DND-41 (cell line): ENCODE measurements at regions not wholly inside any gene's neighbourhood (a gene's known extent, or its start where the extent isn't known, plus 50 kb on each side); places are given as distances from the start of the nearest gene placed in this dataset.

Experiments used
- ATAC-seq: fragments of 200-7000 bp; cut with Tn5 transposase; 3 replicates; pipeline ENCODE4 v1.9.1; 2021; ENCODE audit warnings: low read depth; ENCODE audit not compliant: insufficient read depth
- DNase-seq: peaks from one replicate; pipeline ENCODE4 v3.0.0-alpha.2; 2020
- H2AFZ ChIP-seq: 2 replicates; pipeline ENCODE4 v1.6.0; 2012; ENCODE audit warnings: low read depth, low read length
- H3K27ac ChIP-seq: 2 replicates; pipeline ENCODE4 v1.5.1; 2012; ENCODE audit warnings: low read length, inconsistent platforms
- H3K27me3 ChIP-seq: fragments of 200-600 bp; sonication (generic); 2 replicates; pipeline ENCODE4 v1.6.0; 2012; ENCODE audit warnings: low read length, mild to moderate bottlenecking, inconsistent platforms; ENCODE audit not compliant: insufficient read depth, poor library complexity
- H3K36me3 ChIP-seq: 2 replicates; pipeline ENCODE4 v1.5.1; 2012; ENCODE audit warnings: low read length, inconsistent platforms; ENCODE audit not compliant: insufficient read depth
- H3K4me1 ChIP-seq: 2 replicates; pipeline ENCODE4 v1.5.1; 2012; ENCODE audit warnings: mild to moderate bottlenecking, low read length; ENCODE audit not compliant: insufficient read depth
- H3K4me2 ChIP-seq: 2 replicates; pipeline ENCODE4 v1.6.0; 2012; ENCODE audit warnings: mild to moderate bottlenecking, moderate library complexity, low read length, inconsistent platforms; ENCODE audit not compliant: insufficient read depth
- H3K4me3 ChIP-seq, 2 experiments: fragments of 200-600 bp in 1 of 2; shearing (Covaris generic) in 1 of 2; 2 replicates each; pipeline ENCODE4 v1.5.1; 2012 to 2016; ENCODE audit warnings: inconsistent platforms in 2 of 2, low read length in 2 of 2, mild to moderate bottlenecking in 2 of 2, low read depth in 1 of 2, moderate library complexity in 1 of 2
- H3K79me2 ChIP-seq: 2 replicates; pipeline ENCODE4 v1.6.0; 2012; ENCODE audit warnings: low read length, inconsistent platforms; ENCODE audit not compliant: insufficient read depth
- H3K9ac ChIP-seq: 2 replicates; pipeline ENCODE4 v1.6.0; 2012; ENCODE audit warnings: low read depth, mild to moderate bottlenecking, inconsistent platforms, low read length, moderate library complexity
- H3K9me3 ChIP-seq: 2 replicates; pipeline ENCODE4 v1.5.1; 2012; ENCODE audit warnings: low read length, moderate library complexity, mild to moderate bottlenecking, inconsistent platforms; ENCODE audit not compliant: insufficient read depth, severe bottlenecking
- H4K20me1 ChIP-seq: 2 replicates; pipeline ENCODE4 v1.6.0; 2012; ENCODE audit warnings: low read length; ENCODE audit not compliant: insufficient read depth
- EZH2 ChIP-seq: IDR thresholded peaks from 3 replicates; pipeline ENCODE4 v1.6.1; 2012; ENCODE audit warnings: borderline replicate concordance, low read depth, mild to moderate bottlenecking, moderate library complexity, low read length, inconsistent platforms; ENCODE audit not compliant: severe bottlenecking
- TF ChIP-seq, protein P1 (sequence below): IDR thresholded peaks from 2 replicates; pipeline ENCODE4 v1.5.1; 2012; ENCODE audit warnings: borderline replicate concordance, low read length, moderate library complexity, mild to moderate bottlenecking; ENCODE audit not compliant: poor library complexity, severe bottlenecking; ENCODE audit errors: extremely low read depth

DNA sequence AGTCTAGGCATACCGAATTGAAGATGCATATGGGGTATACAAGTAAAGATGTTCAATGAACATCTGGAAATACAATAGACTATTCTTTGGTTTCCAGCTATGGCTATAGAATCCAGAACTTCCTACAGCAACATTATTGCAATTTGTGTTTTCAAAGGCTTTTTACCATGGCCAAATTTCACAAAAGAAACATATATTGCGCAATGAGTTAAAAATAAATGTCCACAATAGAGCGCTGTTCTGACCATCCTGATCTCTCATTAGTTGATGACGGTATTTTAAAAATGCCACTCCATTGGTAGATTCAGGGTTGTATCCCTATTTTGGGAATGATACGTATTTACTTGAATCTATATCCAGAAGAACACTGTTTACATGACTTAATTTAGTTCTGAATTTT, 139.2 kb downstream of the LINC00632 start:
- H3K27ac ChIP-seq: no peak overlapping the region
- no peaks in the 10 kb centered on the region for H3K9me3 ChIP-seq
- no peaks in the 10 kb centered on the region for H4K20me1 ChIP-seq
- no peak for DNase-seq
- H2AFZ ChIP-seq: no peak overlapping the region
- ATAC-seq: no peak
- no peaks in the 10 kb centered on the region for H3K4me1 ChIP-seq
- H3K27me3 ChIP-seq: no peaks in the 10 kb centered on the region
- H3K9ac ChIP-seq: no peak overlapping the region
- no peaks in the 10 kb centered on the region for H3K36me3 ChIP-seq
- TF ChIP-seq, protein P1, sequence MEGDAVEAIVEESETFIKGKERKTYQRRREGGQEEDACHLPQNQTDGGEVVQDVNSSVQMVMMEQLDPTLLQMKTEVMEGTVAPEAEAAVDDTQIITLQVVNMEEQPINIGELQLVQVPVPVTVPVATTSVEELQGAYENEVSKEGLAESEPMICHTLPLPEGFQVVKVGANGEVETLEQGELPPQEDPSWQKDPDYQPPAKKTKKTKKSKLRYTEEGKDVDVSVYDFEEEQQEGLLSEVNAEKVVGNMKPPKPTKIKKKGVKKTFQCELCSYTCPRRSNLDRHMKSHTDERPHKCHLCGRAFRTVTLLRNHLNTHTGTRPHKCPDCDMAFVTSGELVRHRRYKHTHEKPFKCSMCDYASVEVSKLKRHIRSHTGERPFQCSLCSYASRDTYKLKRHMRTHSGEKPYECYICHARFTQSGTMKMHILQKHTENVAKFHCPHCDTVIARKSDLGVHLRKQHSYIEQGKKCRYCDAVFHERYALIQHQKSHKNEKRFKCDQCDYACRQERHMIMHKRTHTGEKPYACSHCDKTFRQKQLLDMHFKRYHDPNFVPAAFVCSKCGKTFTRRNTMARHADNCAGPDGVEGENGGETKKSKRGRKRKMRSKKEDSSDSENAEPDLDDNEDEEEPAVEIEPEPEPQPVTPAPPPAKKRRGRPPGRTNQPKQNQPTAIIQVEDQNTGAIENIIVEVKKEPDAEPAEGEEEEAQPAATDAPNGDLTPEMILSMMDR: no peak
- TF ChIP-seq EZH2: no peak
- H3K4me2 ChIP-seq: no peak overlapping the region
- H3K4me3 ChIP-seq: no peak overlapping the region
- H3K79me2 ChIP-seq: no peaks in the 10 kb centered on the region

DNA sequence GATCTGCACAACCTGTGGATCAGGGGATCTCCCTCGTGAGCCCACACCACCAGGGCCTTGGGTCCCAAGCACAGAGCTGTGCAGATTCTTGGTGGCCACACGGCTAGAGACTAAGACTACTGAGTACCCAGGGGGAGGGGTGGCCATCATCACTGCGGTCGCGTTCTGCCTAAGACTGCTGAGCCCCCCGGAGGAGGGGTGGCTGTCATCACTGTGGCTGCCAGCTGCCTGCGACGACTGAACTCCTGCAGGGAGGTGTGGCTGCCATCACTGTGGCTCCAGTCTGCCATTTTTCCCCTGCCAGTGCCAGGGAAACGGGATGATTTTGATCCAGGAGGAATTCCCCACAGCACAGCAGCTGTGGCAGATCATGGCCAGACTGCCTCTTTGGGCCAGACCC, 141.7 kb upstream of the SPANXB1 start:
- no peaks in the 10 kb centered on the region for H3K27me3 ChIP-seq
- no peak overlapping the region for H3K4me2 ChIP-seq
- no peak overlapping the region for H2AFZ ChIP-seq
- ATAC-seq (no peak), DNase-seq (no peak)
- H3K79me2 ChIP-seq: no peaks in the 10 kb centered on the region
- TF ChIP-seq, protein P1: no peak
- no peak for TF ChIP-seq EZH2
- no peaks in the 10 kb centered on the region for H3K4me1 ChIP-seq
- H3K4me3 ChIP-seq: no peak overlapping the region
- no peak overlapping the region for H3K27ac ChIP-seq
- H3K9me3 ChIP-seq: no peaks in the 10 kb centered on the region
- H4K20me1 ChIP-seq: no peaks in the 10 kb centered on the region
- H3K36me3 ChIP-seq: no peaks in the 10 kb centered on the region
- no peak overlapping the region for H3K9ac ChIP-seq

DNA sequence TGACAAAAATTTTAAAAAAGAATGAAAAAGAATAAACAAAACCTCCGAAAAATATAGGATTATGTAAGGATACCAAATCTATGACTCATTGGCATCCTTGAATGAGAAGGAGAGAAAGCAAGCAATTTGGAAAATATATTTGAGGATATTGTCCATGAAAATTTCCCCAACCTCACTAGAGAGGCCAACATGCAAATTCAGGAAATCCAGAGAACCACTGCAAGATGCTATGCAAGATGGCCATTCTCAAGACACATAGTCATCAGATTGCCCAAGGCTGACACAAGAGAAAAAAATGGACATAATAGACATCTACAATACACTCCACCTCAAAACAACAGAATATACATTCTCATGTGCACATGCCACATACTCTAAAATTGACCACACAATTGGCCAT, 135.9 kb upstream of the SPANXB1 start:
- ATAC-seq: no peak
- Histone ChIP-seq H3K36me3 (no peaks in the 10 kb centered on the region), H4K20me1 (no peaks in the 10 kb centered on the region), H3K79me2 (no peaks in the 10 kb centered on the region), H3K9ac (no peak overlapping the region), H3K4me2 (no peak overlapping the region), H3K27ac (no peak overlapping the region), H3K4me1 (no peaks in the 10 kb centered on the region), H3K4me3 (no peak overlapping the region), H2AFZ (no peak overlapping the region), H3K27me3 (no peaks in the 10 kb centered on the region), H3K9me3 (no peaks in the 10 kb centered on the region)
- no peak for TF ChIP-seq EZH2
- TF ChIP-seq, protein P1: no peak
- no peak for DNase-seq

DNA sequence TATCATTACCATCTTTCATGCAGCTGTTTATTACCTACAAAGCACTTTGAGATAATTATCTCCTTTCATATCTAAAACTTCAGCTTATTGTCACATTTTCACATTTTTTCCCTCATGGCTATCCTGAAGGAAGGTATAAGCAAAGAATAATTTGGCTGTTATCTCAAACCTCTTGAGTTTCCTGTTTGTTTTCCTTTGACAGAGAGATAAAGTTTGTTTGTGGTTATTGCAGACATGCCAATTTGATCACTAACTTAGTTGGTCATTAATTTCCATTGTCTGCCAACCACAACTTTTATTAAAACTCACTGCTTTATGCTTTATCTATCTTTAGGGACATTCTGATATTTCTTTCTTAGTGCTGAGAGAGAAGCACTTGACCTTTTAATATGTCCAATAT, 89.8 kb upstream of the SPANXB1 start:
- Histone ChIP-seq H3K27ac (no peak overlapping the region), H3K4me1 (no peaks in the 10 kb centered on the region), H2AFZ (no peak overlapping the region), H3K9ac (no peak overlapping the region), H4K20me1 (no peaks in the 10 kb centered on the region), H3K4me2 (no peak overlapping the region), H3K36me3 (no peaks in the 10 kb centered on the region), H3K4me3 (no peak overlapping the region), H3K27me3 (no peaks in the 10 kb centered on the region), H3K79me2 (no peaks in the 10 kb centered on the region), H3K9me3 (no peaks in the 10 kb centered on the region)
- TF ChIP-seq EZH2: no peak
- TF ChIP-seq, protein P1: no peak
- DNase-seq: no peak
- no peak for ATAC-seq
